DND-41 (cell line): ENCODE measurements at regions not wholly inside any gene's neighbourhood (a gene's known extent, or its start where the extent isn't known, plus 50 kb on each side); places are given as distances from the start of the nearest gene placed in this dataset.

Experiments used
- EZH2 ChIP-seq: IDR thresholded peaks from 3 replicates; pipeline ENCODE4 v1.6.1; 2012; ENCODE audit warnings: borderline replicate concordance, low read depth, mild to moderate bottlenecking, moderate library complexity, low read length, inconsistent platforms; ENCODE audit not compliant: severe bottlenecking
- TF ChIP-seq, protein P1 (sequence below): IDR thresholded peaks from 2 replicates; pipeline ENCODE4 v1.5.1; 2012; ENCODE audit warnings: borderline replicate concordance, low read length, moderate library complexity, mild to moderate bottlenecking; ENCODE audit not compliant: poor library complexity, severe bottlenecking; ENCODE audit errors: extremely low read depth

DNA sequence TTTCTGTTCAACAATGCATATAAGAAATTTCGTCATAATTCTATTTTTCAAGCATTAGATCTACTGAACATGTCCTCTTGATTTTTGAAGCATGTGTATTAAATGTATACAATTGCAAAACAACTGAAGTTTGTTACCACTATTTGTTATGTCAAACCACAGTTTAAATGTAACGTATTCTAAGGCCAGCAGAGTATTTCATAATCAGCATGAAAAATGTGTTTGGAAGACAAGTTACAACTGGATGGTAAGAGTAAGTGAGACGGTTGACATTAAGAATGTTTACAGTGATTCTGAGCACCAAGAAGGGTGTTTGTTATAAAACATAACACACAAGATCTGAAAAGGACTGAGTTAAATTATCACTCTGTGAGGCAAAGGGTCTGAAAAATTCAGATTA lies 738.4 kb downstream of the PLOD2 start:
- no peak for TF ChIP-seq EZH2
- TF ChIP-seq, protein P1, sequence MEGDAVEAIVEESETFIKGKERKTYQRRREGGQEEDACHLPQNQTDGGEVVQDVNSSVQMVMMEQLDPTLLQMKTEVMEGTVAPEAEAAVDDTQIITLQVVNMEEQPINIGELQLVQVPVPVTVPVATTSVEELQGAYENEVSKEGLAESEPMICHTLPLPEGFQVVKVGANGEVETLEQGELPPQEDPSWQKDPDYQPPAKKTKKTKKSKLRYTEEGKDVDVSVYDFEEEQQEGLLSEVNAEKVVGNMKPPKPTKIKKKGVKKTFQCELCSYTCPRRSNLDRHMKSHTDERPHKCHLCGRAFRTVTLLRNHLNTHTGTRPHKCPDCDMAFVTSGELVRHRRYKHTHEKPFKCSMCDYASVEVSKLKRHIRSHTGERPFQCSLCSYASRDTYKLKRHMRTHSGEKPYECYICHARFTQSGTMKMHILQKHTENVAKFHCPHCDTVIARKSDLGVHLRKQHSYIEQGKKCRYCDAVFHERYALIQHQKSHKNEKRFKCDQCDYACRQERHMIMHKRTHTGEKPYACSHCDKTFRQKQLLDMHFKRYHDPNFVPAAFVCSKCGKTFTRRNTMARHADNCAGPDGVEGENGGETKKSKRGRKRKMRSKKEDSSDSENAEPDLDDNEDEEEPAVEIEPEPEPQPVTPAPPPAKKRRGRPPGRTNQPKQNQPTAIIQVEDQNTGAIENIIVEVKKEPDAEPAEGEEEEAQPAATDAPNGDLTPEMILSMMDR, result no peak
